OCI-LY7 (cell line): ENCODE measurements at regions not wholly inside any gene's neighbourhood (a gene's known extent, or its start where the extent isn't known, plus 50 kb on each side); places are given as distances from the start of the nearest gene placed in this dataset.

Source experiments
- EZH2phosphoT487 ChIP-seq: fragments of 200-600 bp; sonication (generic); IDR thresholded peaks from 2 replicates; pipeline ENCODE4 v1.6.1; 2018; ENCODE audit warnings: low read depth, borderline replicate concordance, mild to moderate bottlenecking, mixed run types, antibody characterized with exemption, low read length, moderate library complexity, mixed read lengths
- TF ChIP-seq, protein P1 (sequence below): fragments of 200-600 bp; sonication (generic); conservative IDR thresholded peaks from 2 replicates; pipeline ENCODE4 v1.5.1; 2014; ENCODE audit warnings: mild to moderate bottlenecking, antibody characterized with exemption, low read length, moderate library complexity, mixed read lengths

DNA sequence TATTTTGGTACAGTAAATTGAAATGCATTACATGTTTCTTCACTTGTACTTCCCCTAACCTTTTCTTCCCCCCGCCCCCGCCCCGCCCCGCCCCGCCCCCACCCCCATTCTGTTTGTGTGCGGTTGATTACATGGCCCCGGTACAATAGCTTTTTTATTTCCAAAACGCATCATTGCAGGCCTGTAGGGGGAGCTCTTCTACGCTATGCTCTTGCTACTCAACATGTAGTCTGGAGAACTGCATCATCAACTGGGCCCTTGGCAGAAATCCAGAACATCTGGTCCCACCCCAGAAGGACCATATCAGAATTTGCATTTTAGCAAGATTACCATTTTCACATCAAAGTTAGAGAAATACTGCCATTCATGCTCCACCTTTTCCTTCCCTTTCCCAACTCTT lies 333.3 kb upstream of the DDX53 start:
- TF ChIP-seq, protein P1, sequence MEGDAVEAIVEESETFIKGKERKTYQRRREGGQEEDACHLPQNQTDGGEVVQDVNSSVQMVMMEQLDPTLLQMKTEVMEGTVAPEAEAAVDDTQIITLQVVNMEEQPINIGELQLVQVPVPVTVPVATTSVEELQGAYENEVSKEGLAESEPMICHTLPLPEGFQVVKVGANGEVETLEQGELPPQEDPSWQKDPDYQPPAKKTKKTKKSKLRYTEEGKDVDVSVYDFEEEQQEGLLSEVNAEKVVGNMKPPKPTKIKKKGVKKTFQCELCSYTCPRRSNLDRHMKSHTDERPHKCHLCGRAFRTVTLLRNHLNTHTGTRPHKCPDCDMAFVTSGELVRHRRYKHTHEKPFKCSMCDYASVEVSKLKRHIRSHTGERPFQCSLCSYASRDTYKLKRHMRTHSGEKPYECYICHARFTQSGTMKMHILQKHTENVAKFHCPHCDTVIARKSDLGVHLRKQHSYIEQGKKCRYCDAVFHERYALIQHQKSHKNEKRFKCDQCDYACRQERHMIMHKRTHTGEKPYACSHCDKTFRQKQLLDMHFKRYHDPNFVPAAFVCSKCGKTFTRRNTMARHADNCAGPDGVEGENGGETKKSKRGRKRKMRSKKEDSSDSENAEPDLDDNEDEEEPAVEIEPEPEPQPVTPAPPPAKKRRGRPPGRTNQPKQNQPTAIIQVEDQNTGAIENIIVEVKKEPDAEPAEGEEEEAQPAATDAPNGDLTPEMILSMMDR, result no peak; the same call in none of the 2 replicates
- no peak for TF ChIP-seq EZH2phosphoT487
